ENCODE measurements at regions not wholly inside any gene's neighbourhood (a gene's known extent, or its start where the extent isn't known, plus 50 kb on each side); places are given as distances from the start of the nearest gene placed in this dataset.
"Not testable (repeated sequence)": the region's sequence is repeated elsewhere in the genome, so short reads cannot be mapped to it uniquely, and the experiment has no call there.

GRCh38 chr3:177358977-177359592 lies 161.8 kb upstream of the TBL1XR1 start:
- no peak for DNase-seq

DNA sequence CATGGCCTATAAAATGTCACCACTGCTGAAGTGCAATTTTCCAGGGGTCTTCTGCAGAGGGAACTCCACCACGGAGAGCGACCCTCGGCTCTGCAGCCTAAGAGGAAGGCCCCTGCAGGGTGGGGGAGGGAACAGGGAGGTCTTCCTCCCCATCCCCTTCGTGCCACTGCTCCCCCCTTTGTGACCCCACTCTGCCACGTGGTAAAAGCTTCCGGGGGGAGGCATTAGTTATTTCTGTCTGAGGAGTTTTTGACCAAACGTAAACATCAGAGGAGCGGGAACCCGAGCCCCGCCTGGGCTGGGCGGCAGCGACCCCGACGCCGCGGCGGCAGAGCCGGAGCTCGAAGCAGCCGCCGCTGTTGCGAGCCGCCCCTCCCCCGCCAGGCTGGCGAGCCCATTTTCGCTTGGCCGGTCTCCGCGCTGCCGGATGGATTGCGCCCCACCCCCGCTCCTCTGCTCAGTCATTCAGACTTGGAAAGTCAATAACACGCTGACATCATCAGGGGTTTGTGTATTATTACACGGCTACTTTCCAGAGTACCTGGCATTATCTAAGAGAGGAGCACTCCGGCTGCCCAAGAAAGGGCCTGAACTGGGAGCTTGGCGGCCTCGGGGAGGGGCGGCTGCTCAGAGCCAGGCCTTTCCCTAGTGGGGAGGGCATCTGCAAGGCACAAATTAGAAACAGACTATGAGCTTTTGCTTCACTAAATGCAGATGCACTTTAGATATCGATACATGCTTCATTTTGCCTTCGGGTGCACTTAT lies 162.5 kb upstream of the TBL1XR1 start:
- peak; percentile 96 for DNase-seq

DNA sequence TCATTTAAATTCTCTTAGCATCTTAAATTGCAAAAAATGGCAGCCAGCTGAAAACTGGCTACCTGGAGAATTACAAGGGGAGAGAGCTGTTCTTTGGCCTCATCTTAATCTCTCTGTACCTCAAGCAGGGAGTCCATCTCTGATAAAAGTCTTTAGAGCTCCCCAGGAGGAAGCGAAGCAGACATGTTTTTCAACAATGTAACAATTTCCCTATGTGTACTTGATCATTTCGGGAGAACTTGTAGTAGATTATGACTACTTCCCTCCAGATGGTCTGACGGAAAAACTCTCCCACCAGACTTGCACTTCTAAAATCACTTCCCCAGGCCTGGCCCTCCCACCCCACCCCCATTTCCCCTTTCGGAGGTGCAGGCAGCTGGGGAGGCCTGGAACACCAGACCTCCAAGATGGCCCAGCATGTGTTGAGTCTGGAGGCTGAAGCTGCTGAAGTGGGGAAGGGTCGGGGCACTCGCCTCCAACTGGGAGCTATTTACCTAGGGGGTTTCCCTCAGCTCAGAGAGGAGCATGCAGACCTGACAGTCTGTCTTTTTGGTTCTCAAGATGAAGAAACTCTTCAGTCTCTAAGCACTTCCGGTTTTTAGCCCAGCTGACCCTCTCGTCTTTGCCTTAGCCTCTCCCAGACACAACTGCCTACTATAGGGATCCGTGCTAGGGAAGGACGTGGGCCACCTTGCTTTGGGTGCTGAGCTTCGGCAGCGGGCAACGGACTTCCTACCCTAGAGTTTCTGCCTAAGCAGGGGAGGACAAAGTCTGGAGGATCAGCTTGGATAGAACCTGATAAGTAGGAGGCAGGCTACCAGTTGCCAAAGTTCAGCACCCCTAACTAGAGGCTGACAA lies 164.0 kb upstream of the TBL1XR1 start:
- no peak for DNase-seq

- no peak for DNase-seq
These were observed 165.3 kb upstream of the TBL1XR1 start for GRCh38 chr3:177362626-177363025.

DNA sequence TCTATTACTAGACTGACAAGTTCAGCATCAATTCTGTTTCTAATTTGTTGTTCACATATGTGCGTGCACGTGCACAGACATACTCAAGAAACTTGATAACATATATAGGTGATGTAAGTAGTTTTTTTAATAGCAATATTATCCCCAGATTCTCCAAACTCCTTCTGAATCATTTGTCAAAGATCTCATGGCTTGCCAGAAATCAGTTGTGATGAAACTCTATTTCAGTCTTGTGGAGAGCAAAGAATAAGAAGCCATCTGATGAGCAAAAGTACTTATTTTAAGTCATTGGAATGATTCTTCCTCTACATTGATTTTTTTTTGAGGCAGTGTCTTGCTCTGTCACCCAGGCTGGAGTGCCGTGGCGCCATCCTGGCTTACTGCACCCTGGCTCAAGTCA lies 167.0 kb upstream of the TBL1XR1 start:
- no peak for DNase-seq

DNA sequence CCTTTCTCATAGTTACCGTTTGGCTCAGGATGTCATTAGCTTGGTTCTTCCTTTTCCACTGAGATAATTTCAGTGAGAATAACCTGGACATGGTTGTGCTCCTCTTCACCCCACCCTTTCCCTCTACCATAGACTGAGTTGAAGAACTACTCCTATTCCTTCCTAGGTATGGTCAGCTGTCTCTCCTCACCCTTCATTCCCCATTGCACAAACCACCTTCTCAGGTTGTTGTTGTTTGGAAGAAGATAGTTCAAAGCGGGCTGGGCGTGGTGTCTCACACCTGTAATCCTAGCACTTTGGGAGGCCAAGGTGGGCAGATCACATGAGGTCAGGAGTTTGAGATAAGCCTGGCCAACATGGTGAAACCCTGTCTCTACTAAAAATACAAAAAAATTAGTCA lies 168.0 kb upstream of the TBL1XR1 start:
- not testable (repeated sequence) for DNase-seq

DNA sequence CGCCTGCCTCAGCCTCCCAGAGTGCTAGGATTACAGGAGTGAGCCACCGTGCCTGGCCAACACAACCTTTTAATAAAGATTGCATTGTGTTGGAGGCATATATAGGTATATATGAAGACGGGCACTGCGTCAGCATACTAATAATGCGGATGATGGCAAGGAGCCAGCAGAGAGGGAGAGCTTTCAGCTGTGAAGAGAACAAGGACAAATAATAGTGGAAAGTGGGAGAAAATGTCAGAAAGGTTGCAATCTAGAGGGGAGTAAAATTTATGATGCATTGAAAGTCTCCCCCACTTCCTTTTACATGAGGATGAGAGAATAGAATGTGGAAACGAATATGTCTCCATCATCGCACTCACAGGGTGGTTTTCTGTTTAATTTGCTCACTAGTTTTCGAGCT lies 170.5 kb upstream of the TBL1XR1 start:
- no peak for DNase-seq

DNA sequence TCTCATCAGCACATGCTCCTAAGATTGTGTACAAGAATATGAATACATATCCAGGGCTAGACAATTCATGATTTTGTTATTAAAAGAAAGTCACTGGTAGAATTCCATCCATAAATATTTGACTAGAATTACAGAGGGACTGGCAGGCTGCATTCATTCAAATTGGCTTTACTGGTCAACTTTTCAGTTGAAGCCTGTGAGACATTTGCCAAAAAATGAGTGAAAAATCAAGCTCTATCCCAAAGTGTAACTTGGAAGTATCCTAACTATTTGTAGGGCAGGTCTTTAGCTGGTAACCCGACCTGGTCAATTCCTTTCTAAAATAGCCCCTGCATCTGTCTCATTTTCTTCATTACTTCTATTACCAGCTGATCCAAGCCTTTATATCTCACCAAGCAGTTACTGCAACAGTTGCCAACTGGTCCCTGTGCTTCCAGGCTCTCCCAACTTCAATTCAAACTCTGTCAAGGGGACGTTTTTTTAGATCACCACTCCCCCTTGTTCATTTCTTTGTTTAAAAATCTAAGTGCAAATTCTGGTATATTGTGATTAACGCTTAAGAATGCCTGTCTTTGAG lies 173.1 kb upstream of the TBL1XR1 start:
- DNase-seq = no peak

- no peak for DNase-seq
These were observed 173.9 kb upstream of the TBL1XR1 start for GRCh38 chr3:177371146-177371545.

DNA sequence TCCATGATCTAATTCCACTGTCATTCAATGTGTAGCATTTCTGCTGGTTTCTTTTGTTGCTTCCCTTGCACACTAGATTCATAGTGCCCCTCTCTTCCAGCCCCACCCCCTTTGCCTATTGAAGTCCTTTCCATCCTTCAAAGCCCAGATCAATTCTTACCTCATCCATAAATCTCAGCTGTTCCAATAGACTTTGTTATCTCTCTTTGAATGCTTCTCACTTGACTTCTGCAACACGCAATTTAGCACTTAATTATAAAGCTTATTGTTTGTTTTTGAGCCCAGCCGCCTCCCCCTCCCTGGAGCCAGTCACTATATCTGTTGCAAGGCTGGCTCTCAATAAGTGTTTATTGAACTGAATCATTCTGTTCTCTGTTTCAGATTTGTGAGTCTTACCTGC lies 174.6 kb upstream of the TBL1XR1 start:
- DNase-seq = no peak

DNA sequence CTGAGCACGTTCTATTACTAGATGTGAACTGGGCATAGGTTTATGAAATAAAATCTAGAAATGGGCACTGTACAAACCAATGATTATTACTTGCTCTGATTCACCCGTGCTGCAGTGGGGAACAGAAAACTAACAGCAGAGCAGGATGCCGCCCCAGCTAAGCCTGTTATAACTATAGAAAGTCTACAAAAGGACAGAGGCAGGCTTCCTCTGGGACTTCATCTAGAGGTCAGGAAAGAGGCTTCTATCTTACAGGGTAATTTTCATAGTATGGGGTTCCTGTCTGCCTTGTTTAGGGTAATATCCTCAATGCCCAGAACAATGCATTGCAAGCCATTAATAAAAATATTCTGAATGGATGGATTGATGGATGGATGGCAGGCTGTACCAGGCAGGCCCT lies 177.0 kb upstream of the TBL1XR1 start:
- DNase-seq = no peak

DNA sequence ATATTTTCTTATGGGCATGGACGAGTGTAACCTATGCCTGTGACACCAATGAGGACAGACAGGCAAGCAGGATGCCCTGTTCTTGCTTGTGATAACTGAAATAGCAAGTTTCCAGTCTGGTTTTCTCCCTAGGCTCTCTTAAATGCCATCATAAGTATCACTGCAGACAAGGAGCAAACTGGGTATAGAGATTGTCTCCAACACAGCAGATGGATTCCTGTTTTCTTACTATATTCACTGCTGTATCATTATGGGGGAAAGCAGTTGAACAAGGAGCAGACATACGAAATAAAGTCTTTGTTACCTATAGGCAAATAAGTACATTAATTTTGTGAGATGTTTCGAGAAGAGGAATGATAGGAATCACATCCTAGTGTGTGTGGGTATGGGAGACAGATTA lies 178.0 kb upstream of the TBL1XR1 start:
- DNase-seq = no peak

GRCh38 chr3:177377166-177377565 lies 179.9 kb upstream of the TBL1XR1 start:
- DNase-seq = no peak

DNA sequence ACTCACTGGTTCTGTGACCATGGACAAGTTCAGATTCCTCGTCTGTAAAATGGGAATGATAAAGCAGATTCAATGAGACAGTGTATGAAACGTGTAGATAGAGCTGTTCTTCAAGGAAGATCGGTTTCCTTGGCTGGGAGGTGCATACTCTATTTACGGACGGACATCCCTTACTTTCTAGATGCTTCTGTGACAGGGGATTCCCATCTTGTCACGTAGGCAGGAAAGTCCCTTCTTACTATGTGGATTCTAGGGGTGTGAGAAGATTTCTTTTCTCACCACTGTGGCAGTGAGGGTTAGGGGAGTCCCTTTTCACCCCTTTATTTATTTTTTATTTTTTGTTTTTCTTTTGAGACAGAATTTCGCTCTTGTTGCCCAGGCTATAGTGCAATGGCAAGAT lies 180.9 kb upstream of the TBL1XR1 start:
- DNase-seq = no peak

DNA sequence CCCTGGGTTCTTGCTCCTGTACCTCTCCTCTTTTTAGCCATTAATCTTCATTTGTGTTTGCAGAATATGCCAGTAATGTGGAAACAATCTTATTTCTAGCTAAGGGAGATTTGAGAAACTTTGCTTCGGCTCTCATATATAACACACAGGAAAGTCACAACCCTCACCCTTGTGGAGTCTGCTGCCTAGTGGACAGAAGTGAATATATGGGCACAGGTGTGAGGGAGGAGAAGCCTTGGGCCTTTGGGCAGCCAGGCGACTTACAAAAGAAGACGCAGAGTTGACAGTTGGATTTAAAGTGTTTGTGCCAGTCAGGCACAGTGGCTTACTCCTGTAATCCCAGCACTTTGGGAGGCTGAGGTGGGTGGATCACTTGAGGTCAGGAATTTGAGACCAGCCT lies 181.8 kb upstream of the TBL1XR1 start:
- DNase-seq = no peak

DNA sequence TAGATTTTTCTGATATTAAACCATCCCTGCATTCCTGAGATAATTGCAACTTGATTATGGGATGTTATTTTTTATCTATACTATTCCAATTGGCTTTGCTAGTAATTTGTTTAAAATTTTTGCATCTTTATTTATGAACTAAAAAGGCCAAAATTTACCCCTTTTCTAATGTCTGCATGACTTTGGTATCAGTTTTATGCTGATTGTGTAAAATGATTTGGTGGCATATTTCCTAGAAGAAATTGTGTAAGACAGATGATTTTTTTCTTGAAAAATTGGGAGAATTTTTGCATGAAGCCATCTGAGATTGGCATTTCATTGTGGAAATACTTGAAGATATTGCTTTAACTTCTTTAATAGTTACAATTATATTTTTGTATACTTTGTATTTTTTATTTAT lies 183.8 kb upstream of the TBL1XR1 start:
- DNase-seq = no peak

GRCh38 chr3:177382944-177383343 lies 185.7 kb upstream of the TBL1XR1 start:
- no peak for DNase-seq

GRCh38 chr3:177385186-177385585 lies 187.9 kb upstream of the TBL1XR1 start:
- no peak for DNase-seq

GRCh38 chr3:177385831-177386301 lies 188.6 kb upstream of the TBL1XR1 start:
- no peak for DNase-seq

DNA sequence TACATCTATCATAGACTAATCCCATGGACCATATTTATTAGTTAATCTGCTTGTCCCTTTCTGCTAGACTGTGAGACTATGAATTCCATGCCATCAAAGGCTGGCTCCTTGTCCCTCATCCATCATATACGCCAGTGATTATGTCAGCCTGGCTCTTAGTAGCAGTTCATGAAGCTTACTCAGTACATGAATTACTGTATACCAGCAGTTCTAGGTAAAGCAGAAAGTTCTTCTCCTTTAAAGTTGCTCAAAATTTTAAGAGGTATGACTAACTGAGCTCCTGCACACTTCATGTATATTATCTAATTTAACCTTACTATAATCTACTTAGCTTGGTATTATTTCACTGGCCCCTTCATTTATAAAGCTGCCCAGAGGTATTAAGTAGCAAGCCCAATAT lies 190.9 kb upstream of the TBL1XR1 start:
- DNase-seq = no peak

- DNase-seq = not testable (repeated sequence)
These were observed 197.1 kb upstream of the TBL1XR1 start for GRCh38 chr3:177394231-177395024.

GRCh38 chr3:177396733-177397132 lies 199.5 kb upstream of the TBL1XR1 start:
- no peak for DNase-seq

Measured in hindlimb muscle (tissue), 1 donor.